ENCODE measurements at regions not wholly inside any gene's neighbourhood (a gene's known extent, or its start where the extent isn't known, plus 50 kb on each side); places are given as distances from the start of the nearest gene placed in this dataset.

- no peaks in the 10 kb centered on the region for H3K9me3 ChIP-seq (ENCODE audit: low read length)
- no peaks in the 10 kb centered on the region for H3K4me1 ChIP-seq (ENCODE audit: insufficient read depth, low read length, severe bottlenecking)
- H3K36me3 ChIP-seq (ENCODE audit: insufficient read depth, low read length): no peaks in the 10 kb centered on the region
- H2AFZ ChIP-seq (ENCODE audit: low read length): no peak overlapping the region
- H3K9me2 ChIP-seq (ENCODE audit: low read depth, low read length): no peaks in the 10 kb centered on the region
- H3K9ac ChIP-seq (ENCODE audit: low read length): no peak overlapping the region
- H4K20me1 ChIP-seq (ENCODE audit: insufficient read depth, low read length): no peaks in the 10 kb centered on the region
- no peak overlapping the region for H3K4me3 ChIP-seq (ENCODE audit: low read depth, low read length, poor library complexity, severe bottlenecking)
- H3F3A ChIP-seq (ENCODE audit: insufficient read depth, low read length): no peaks in the 10 kb centered on the region
- H3K27ac ChIP-seq (ENCODE audit: low read depth, low read length, poor library complexity, severe bottlenecking): no peak overlapping the region
- no peaks in the 10 kb centered on the region for H3K27me3 ChIP-seq (ENCODE audit: insufficient read depth, low read length)
- no peaks in the 10 kb centered on the region for H3K79me2 ChIP-seq (ENCODE audit: insufficient read depth, low read length)
- no peak overlapping the region for H3K4me2 ChIP-seq (ENCODE audit: low read length)
- TF ChIP-seq EZH2 (IDR thresholded peaks at IDR 0.05; ENCODE audit: borderline replicate concordance, low read length): no peak
- TF ChIP-seq CTCF (IDR thresholded peaks at IDR 0.05; ENCODE audit: low read length): no peak
Measured at GRCh38 chr10:10498781-10499180, 518.9 kb upstream of the CELF2 start.

- Histone ChIP-seq H3K9me2 (ENCODE audit: low read depth, low read length) (no peaks in the 10 kb centered on the region), H3K4me3 (ENCODE audit: low read depth, low read length, poor library complexity, severe bottlenecking) (no peak overlapping the region), H2AFZ (ENCODE audit: low read length) (no peak overlapping the region), H3K4me2 (ENCODE audit: low read length) (no peak overlapping the region), H3K4me1 (ENCODE audit: insufficient read depth, low read length, severe bottlenecking) (no peaks in the 10 kb centered on the region), H3F3A (ENCODE audit: insufficient read depth, low read length) (no peaks in the 10 kb centered on the region), H3K27me3 (ENCODE audit: insufficient read depth, low read length) (no peaks in the 10 kb centered on the region), H3K79me2 (ENCODE audit: insufficient read depth, low read length) (no peaks in the 10 kb centered on the region), H3K36me3 (ENCODE audit: insufficient read depth, low read length) (no peaks in the 10 kb centered on the region), H4K20me1 (ENCODE audit: insufficient read depth, low read length) (no peaks in the 10 kb centered on the region), H3K9ac (ENCODE audit: low read length) (no peak overlapping the region), H3K9me3 (ENCODE audit: low read length) (no peaks in the 10 kb centered on the region), H3K27ac (ENCODE audit: low read depth, low read length, poor library complexity, severe bottlenecking) (no peak overlapping the region)
- TF ChIP-seq EZH2 (IDR thresholded peaks at IDR 0.05; ENCODE audit: borderline replicate concordance, low read length): no peak
- TF ChIP-seq CTCF (IDR thresholded peaks at IDR 0.05; ENCODE audit: low read length): no peak
Measured at GRCh38 chr10:10499839-10500238, 517.8 kb upstream of the CELF2 start.

DNA sequence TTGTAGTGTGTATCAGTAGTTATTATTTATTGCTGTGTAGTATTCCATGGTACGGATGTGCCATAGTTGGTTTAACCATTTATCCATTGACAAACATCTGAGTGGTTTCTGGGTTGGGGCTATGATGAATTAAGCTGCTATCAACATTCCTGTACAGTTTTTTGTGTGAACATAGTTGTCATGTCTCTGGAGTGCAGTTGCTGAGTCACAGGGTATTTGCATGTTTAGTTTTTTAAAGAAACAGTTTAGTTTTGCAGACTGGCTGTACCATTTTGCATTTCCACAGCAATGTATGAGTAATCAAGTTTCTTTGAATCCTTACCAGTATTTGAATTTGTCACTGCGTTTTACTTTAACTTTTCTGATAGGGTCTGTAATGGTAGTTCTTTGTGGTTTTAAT, 516.7 kb upstream of the CELF2 start:
- Histone ChIP-seq H3K4me3 (ENCODE audit: low read depth, low read length, poor library complexity, severe bottlenecking) (no peak overlapping the region), H3K9me3 (ENCODE audit: low read length) (no peaks in the 10 kb centered on the region), H3K9ac (ENCODE audit: low read length) (no peak overlapping the region), H2AFZ (ENCODE audit: low read length) (no peak overlapping the region), H3K79me2 (ENCODE audit: insufficient read depth, low read length) (no peaks in the 10 kb centered on the region), H3K27me3 (ENCODE audit: insufficient read depth, low read length) (no peaks in the 10 kb centered on the region), H3K4me2 (ENCODE audit: low read length) (no peak overlapping the region), H4K20me1 (ENCODE audit: insufficient read depth, low read length) (no peaks in the 10 kb centered on the region), H3K36me3 (ENCODE audit: insufficient read depth, low read length) (no peaks in the 10 kb centered on the region), H3K9me2 (ENCODE audit: low read depth, low read length) (no peaks in the 10 kb centered on the region), H3K27ac (ENCODE audit: low read depth, low read length, poor library complexity, severe bottlenecking) (no peak overlapping the region), H3F3A (ENCODE audit: insufficient read depth, low read length) (no peaks in the 10 kb centered on the region), H3K4me1 (ENCODE audit: insufficient read depth, low read length, severe bottlenecking) (no peaks in the 10 kb centered on the region)
- TF ChIP-seq CTCF (IDR thresholded peaks at IDR 0.05; ENCODE audit: low read length) (no peak), EZH2 (IDR thresholded peaks at IDR 0.05; ENCODE audit: borderline replicate concordance, low read length) (no peak)
